Left ventricle myocardium superior (tissue), 1 donor: ENCODE measurements at regions not wholly inside any gene's neighbourhood (a gene's known extent, or its start where the extent isn't known, plus 50 kb on each side); places are given as distances from the start of the nearest gene placed in this dataset.

ENCODE experiments used
- ATAC-seq: fragments of 200-7000 bp; cut with Tn5 transposase; one replicate; pipeline ENCODE4 v1.9.1; 2020; ENCODE audit warnings: mild to moderate bottlenecking, moderate library complexity
- DNase-seq: peaks from one replicate; pipeline ENCODE4 v3.0.0-alpha.2; 2020
- intact Hi-C: fragments of 100-400 bp; cut with micrococcal nuclease; formaldehyde crosslinking; loops from one replicate; pipeline ENCODE4 v1.11.0; 2022
- donor health status: DM: no; HTN: yes; CAD: no; lungs with severe emphysema.

- DNase-seq, result no peak
- intact Hi-C loops, result no loop called here
- ATAC-seq, result no peak
Observed at GRCh38 chr2:57432528-57432927, 614.1 kb upstream of the VRK2 start.

GRCh38 chr2:57434441-57434840, 612.2 kb upstream of the VRK2 start:
- ATAC-seq (no peak), DNase-seq (no peak)
- intact Hi-C loops, result no loop called here

- intact Hi-C loops, result no loop called here
- ATAC-seq (no peak), DNase-seq (no peak)
Observed at GRCh38 chr2:57434972-57435371, 611.6 kb upstream of the VRK2 start.

GRCh38 chr2:57437077-57437476, 609.5 kb upstream of the VRK2 start:
- DNase-seq (no peak), ATAC-seq (no peak)
- intact Hi-C loops, result no loop called here

- intact Hi-C loops, result no loop called here
- DNase-seq (no peak), ATAC-seq (no peak)
Observed at GRCh38 chr2:57440437-57440836, 606.2 kb upstream of the VRK2 start.

GRCh38 chr2:57443086-57443485, 603.5 kb upstream of the VRK2 start:
- ATAC-seq (no peak), DNase-seq (no peak)
- intact Hi-C loops, result no loop called here

- intact Hi-C loops, result no loop called here
- ATAC-seq, result no peak
- no peak for DNase-seq
Observed at GRCh38 chr2:57443973-57444521, 602.6 kb upstream of the VRK2 start.

GRCh38 chr2:57444752-57445430, 601.7 kb upstream of the VRK2 start:
- ATAC-seq (no peak), DNase-seq (no peak)
- intact Hi-C loops, result no loop called here

- intact Hi-C loops, result no loop called here
- DNase-seq (no peak), ATAC-seq (no peak)
Observed at GRCh38 chr2:57448816-57449215, 597.8 kb upstream of the VRK2 start.

GRCh38 chr2:57450170-57450569, 596.4 kb upstream of the VRK2 start:
- intact Hi-C loops, result no loop called here
- DNase-seq (no peak), ATAC-seq (no peak)

- ATAC-seq, result no peak
- intact Hi-C loops, result no loop called here
- no peak for DNase-seq
Observed at GRCh38 chr2:57452634-57453033, 594.0 kb upstream of the VRK2 start.

GRCh38 chr2:57453945-57454344, 592.7 kb upstream of the VRK2 start:
- no peak for ATAC-seq
- intact Hi-C loops, result no loop called here
- DNase-seq, result no peak

GRCh38 chr2:57460396-57461276, 586.0 kb upstream of the VRK2 start:
- ATAC-seq (no peak), DNase-seq (no peak)
- intact Hi-C loops, result no loop called here

- ATAC-seq (no peak), DNase-seq (no peak)
- intact Hi-C loops, result no loop called here
Observed at GRCh38 chr2:57461624-57462023, 585.0 kb upstream of the VRK2 start.

- DNase-seq (no peak), ATAC-seq (no peak)
- intact Hi-C loops, result no loop called here
Observed at GRCh38 chr2:57465067-57465466, 581.5 kb upstream of the VRK2 start.

- DNase-seq (no peak), ATAC-seq (no peak)
- intact Hi-C loops, result no loop called here
Observed at GRCh38 chr2:57465967-57466366, 580.6 kb upstream of the VRK2 start.

- ATAC-seq (no peak), DNase-seq (no peak)
- intact Hi-C loops, result no loop called here
Observed at GRCh38 chr2:57475391-57475790, 571.2 kb upstream of the VRK2 start.

GRCh38 chr2:57479981-57480380, 566.6 kb upstream of the VRK2 start:
- intact Hi-C loops, result no loop called here
- no peak for ATAC-seq

GRCh38 chr2:57488061-57488460, 558.5 kb upstream of the VRK2 start:
- DNase-seq, result no peak
- intact Hi-C loops, result no loop called here
- ATAC-seq, result no peak

More at GRCh38 chr2:57479981-57480380, 566.6 kb upstream of the VRK2 start:
- DNase-seq, result no peak

- no peak for ATAC-seq
- intact Hi-C loops, result loop anchor here (5.0 to 10.0 kb wide), 2 partner anchors 693 to 1306 kb away; partner anchors contain the start of gene CCDC85A
- no peak for DNase-seq
Observed at GRCh38 chr2:57490741-57491140, 555.9 kb upstream of the VRK2 start.
